Type B pancreatic cell (in vitro differentiated cells): ENCODE measurements at regions not wholly inside any gene's neighbourhood (a gene's known extent, or its start where the extent isn't known, plus 50 kb on each side); places are given as distances from the start of the nearest gene placed in this dataset.

Experiments
- DNase-seq: peaks from one replicate; pipeline ENCODE4 v3.0.0; 2021; ENCODE audit warnings: mixed read lengths; ENCODE audit not compliant: unreplicated experiment; ENCODE audit errors: extremely low spot score
- H3K27ac Mint-ChIP-seq: 2 replicates; pipeline ENCODE4 v1.8.0; 2021; ENCODE audit warnings: mild to moderate bottlenecking, mixed read lengths
- H3K27me3 Mint-ChIP-seq: 2 replicates; pipeline ENCODE4 v1.8.0; 2021; ENCODE audit warnings: mixed read lengths
- H3K36me3 Mint-ChIP-seq: 2 replicates; pipeline ENCODE4 v1.8.0; 2021; ENCODE audit warnings: mixed read lengths
- H3K4me1 Mint-ChIP-seq: one replicate; pipeline ENCODE4 v1.8.0; 2021; ENCODE audit warnings: mixed read lengths; ENCODE audit not compliant: unreplicated experiment
- H3K4me3 Mint-ChIP-seq: 2 replicates; pipeline ENCODE4 v1.8.0; 2021; ENCODE audit warnings: mild to moderate bottlenecking, mixed read lengths
- H3K9me3 Mint-ChIP-seq: 2 replicates; pipeline ENCODE4 v1.8.0; 2021; ENCODE audit warnings: mixed read lengths
- CTCF ChIP-seq: fragments of 200-600 bp; sonication (generic); conservative IDR thresholded peaks from 2 replicates; pipeline ENCODE4 v1.5.0; 2021; ENCODE audit warnings: antibody characterized with exemption, mild to moderate bottlenecking

GRCh38 chr6:85192596-85192995 lies 257.3 kb upstream of the NT5E start:
- Mint-ChIP-seq H3K9me3 (no peaks in the 10 kb centered on the region), H3K27ac (no peak overlapping the region), H3K4me3 (no peak overlapping the region), H3K27me3 (no peaks in the 10 kb centered on the region), H3K4me1 (no peaks in the 10 kb centered on the region), H3K36me3 (no peaks in the 10 kb centered on the region)
- TF ChIP-seq CTCF: no peak
- DNase-seq: no peak

- H3K27ac Mint-ChIP-seq: no peak overlapping the region
- no peaks in the 10 kb centered on the region for H3K27me3 Mint-ChIP-seq
- no peak for TF ChIP-seq CTCF
These were observed 257.7 kb upstream of the NT5E start for GRCh38 chr6:85192186-85192585.

GRCh38 chr6:85191656-85192055 lies 258.2 kb upstream of the NT5E start:
- H3K27ac Mint-ChIP-seq: no peak overlapping the region
- no peak for TF ChIP-seq CTCF
- no peaks in the 10 kb centered on the region for H3K27me3 Mint-ChIP-seq
- H3K9me3 Mint-ChIP-seq: no peaks in the 10 kb centered on the region
- no peak for DNase-seq
- H3K4me3 Mint-ChIP-seq: no peak overlapping the region
- H3K4me1 Mint-ChIP-seq: no peaks in the 10 kb centered on the region
- no peaks in the 10 kb centered on the region for H3K36me3 Mint-ChIP-seq

More at GRCh38 chr6:85192186-85192585, 257.7 kb upstream of the NT5E start:
- no peak for DNase-seq
- no peaks in the 10 kb centered on the region for H3K36me3 Mint-ChIP-seq
- no peak overlapping the region for H3K4me3 Mint-ChIP-seq
- H3K9me3 Mint-ChIP-seq: no peaks in the 10 kb centered on the region
- no peaks in the 10 kb centered on the region for H3K4me1 Mint-ChIP-seq

- H3K4me1 Mint-ChIP-seq: no peaks in the 10 kb centered on the region
- no peaks in the 10 kb centered on the region for H3K36me3 Mint-ChIP-seq
- H3K27me3 Mint-ChIP-seq: no peaks in the 10 kb centered on the region
- H3K9me3 Mint-ChIP-seq: no peaks in the 10 kb centered on the region
- H3K27ac Mint-ChIP-seq: no peak overlapping the region
- H3K4me3 Mint-ChIP-seq: no peak overlapping the region
- no peak for TF ChIP-seq CTCF
- DNase-seq: no peak
These were observed 263.2 kb upstream of the NT5E start for GRCh38 chr6:85186546-85187175.

GRCh38 chr6:85185977-85186376 lies 263.9 kb upstream of the NT5E start:
- Mint-ChIP-seq H3K9me3 (no peaks in the 10 kb centered on the region), H3K4me3 (no peak overlapping the region), H3K27ac (no peak overlapping the region), H3K4me1 (no peaks in the 10 kb centered on the region), H3K27me3 (no peaks in the 10 kb centered on the region), H3K36me3 (no peaks in the 10 kb centered on the region)
- DNase-seq: no peak
- no peak for TF ChIP-seq CTCF

GRCh38 chr6:85183841-85184240 lies 266.0 kb upstream of the NT5E start:
- Mint-ChIP-seq H3K36me3 (no peaks in the 10 kb centered on the region), H3K27me3 (no peaks in the 10 kb centered on the region), H3K27ac (no peak overlapping the region), H3K4me3 (no peak overlapping the region), H3K4me1 (no peaks in the 10 kb centered on the region), H3K9me3 (no peaks in the 10 kb centered on the region)
- DNase-seq: no peak
- no peak for TF ChIP-seq CTCF
